MM.1S (cell line): ENCODE measurements at regions not wholly inside any gene's neighbourhood (a gene's known extent, or its start where the extent isn't known, plus 50 kb on each side); places are given as distances from the start of the nearest gene placed in this dataset.
"Not testable (repeated sequence)": the region's sequence is repeated elsewhere in the genome, so short reads cannot be mapped to it uniquely, and the experiment has no call there.

Experiments used
- DNase-seq: peaks from one replicate; pipeline ENCODE4 v3.0.0-alpha.2; 2015
- H2AFZ ChIP-seq: fragments of 300-600 bp; sonication (generic); 2 replicates; pipeline ENCODE4 v1.6.0; 2016; ENCODE audit warnings: antibody characterized with exemption, low read length
- H3F3A ChIP-seq: fragments of 300-600 bp; sonication (generic); 2 replicates; pipeline ENCODE4 v1.6.1; 2016; ENCODE audit warnings: mild to moderate bottlenecking, antibody characterized with exemption, low read length, moderate library complexity, mixed read lengths; ENCODE audit not compliant: insufficient read depth
- H3K27ac ChIP-seq: fragments of 300-600 bp; sonication (generic); 2 replicates; pipeline ENCODE4 v1.5.1; 2016; ENCODE audit warnings: mild to moderate bottlenecking, low read length
- H3K27me3 ChIP-seq: fragments of 300-600 bp; sonication (generic); replicated peaks from 2 replicates; pipeline ENCODE4 v1.6.0; 2016; ENCODE audit warnings: low read length; ENCODE audit not compliant: insufficient read depth
- H3K36me3 ChIP-seq: fragments of 300-600 bp; sonication (generic); replicated peaks from 2 replicates; pipeline ENCODE4 v1.6.1; 2016; ENCODE audit warnings: mild to moderate bottlenecking, low read length, mixed read lengths; ENCODE audit not compliant: insufficient read depth
- H3K4me1 ChIP-seq: fragments of 300-600 bp; sonication (generic); 2 replicates; pipeline ENCODE4 v1.6.1; 2016; ENCODE audit warnings: low read length, mixed read lengths
- H3K4me2 ChIP-seq: fragments of 300-600 bp; sonication (generic); 2 replicates; pipeline ENCODE4 v1.6.0; 2016; ENCODE audit warnings: low read depth, low read length
- H3K4me3 ChIP-seq: fragments of 300-600 bp; sonication (generic); 2 replicates; pipeline ENCODE4 v1.5.1; 2016; ENCODE audit warnings: low read length, mixed read lengths
- H3K79me2 ChIP-seq: fragments of 300-600 bp; sonication (generic); 2 replicates; pipeline ENCODE4 v1.6.1; 2016; ENCODE audit warnings: mixed run types, low read length, mixed read lengths
- H3K9ac ChIP-seq: fragments of 300-600 bp; sonication (generic); 2 replicates; pipeline ENCODE4 v1.6.1; 2016; ENCODE audit warnings: low read length, mixed read lengths
- H3K9me2 ChIP-seq: fragments of 300-600 bp; sonication (generic); replicated peaks from 2 replicates; pipeline ENCODE4 v1.6.1; 2016; ENCODE audit warnings: mild to moderate bottlenecking, low read length, mixed read lengths; ENCODE audit not compliant: insufficient read depth
- H3K9me3 ChIP-seq: fragments of 300-600 bp; sonication (generic); replicated peaks from 2 replicates; pipeline ENCODE4 v1.6.1; 2016; ENCODE audit warnings: mild to moderate bottlenecking, low read length, mixed read lengths; ENCODE audit not compliant: insufficient read depth
- H4K20me1 ChIP-seq: fragments of 300-600 bp; sonication (generic); 2 replicates; pipeline ENCODE4 v1.6.1; 2016; ENCODE audit warnings: mild to moderate bottlenecking, low read length, moderate library complexity, mixed read lengths; ENCODE audit not compliant: insufficient read depth
- EZH2 ChIP-seq: fragments of 300-600 bp; sonication (generic); optimal IDR thresholded peaks from 2 replicates; pipeline ENCODE3; 2017; ENCODE audit warnings: low read depth, mild to moderate bottlenecking, antibody characterized with exemption, low read length, mixed read lengths
- EZH2phosphoT487 ChIP-seq: fragments of 300-600 bp; sonication (generic); IDR thresholded peaks from 2 replicates; pipeline ENCODE4 v1.6.1; 2018; ENCODE audit warnings: antibody characterized with exemption, low read length
- TF ChIP-seq, protein P1 (sequence below): fragments of 300-600 bp; sonication (generic); IDR thresholded peaks from 2 replicates; pipeline ENCODE4 v1.5.1; 2016; ENCODE audit warnings: antibody characterized with exemption, low read length, mixed read lengths

DNA sequence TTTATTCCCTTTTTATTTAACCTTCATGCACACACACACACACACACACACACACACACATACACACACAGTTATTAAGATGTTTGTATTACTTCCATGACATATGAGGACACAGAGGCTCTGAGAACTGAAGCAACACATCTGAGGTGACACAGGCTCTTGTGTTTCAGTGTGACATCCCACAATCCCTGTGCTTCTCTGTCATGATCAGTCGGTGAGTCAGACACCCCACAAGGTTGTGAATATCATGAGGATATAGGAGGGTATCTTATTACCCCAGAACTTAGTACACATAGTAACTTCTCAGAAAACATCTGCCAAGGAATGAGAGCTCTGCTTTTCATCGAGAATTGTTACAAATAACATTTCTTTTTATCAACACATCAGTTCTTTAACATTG lies 459.3 kb downstream of the PLPP3 start:
- H2AFZ ChIP-seq, result no peak overlapping the region

DNA sequence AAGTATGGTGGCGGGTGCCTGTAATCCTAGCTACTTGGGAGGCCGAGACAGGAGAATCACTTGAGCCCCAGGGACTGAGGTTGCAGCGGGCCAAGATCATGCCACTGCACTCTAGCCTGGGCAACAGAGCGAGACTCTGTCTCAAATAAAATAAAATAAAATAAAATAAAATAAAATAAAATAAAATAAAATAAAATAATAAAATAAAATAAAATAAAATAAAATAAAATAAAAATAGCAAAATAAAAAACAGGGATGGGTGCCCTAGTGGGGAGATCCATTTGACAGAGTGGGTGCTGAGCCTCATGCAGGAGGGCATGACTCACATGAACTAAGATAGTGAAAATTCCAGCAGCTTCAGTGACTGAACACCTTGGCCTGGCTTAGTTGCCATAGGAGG lies 460.7 kb downstream of the PLPP3 start:
- H3K4me2 ChIP-seq, H3K27ac ChIP-seq, H2AFZ ChIP-seq, H3K9me3 ChIP-seq, H3K4me3 ChIP-seq, H3K27me3 ChIP-seq, DNase-seq, H4K20me1 ChIP-seq, H3K9ac ChIP-seq, H3K9me2 ChIP-seq, H3K79me2 ChIP-seq, H3K4me1 ChIP-seq, H3K36me3 ChIP-seq, H3F3A ChIP-seq: not testable (repeated sequence)

More for the DNA sequence above, 459.3 kb downstream of the PLPP3 start:
- H3K9me3 ChIP-seq, result no peaks in the 10 kb centered on the region
- no peaks in the 10 kb centered on the region for H3K79me2 ChIP-seq
- no peak overlapping the region for H3K9ac ChIP-seq
- H4K20me1 ChIP-seq, result no peaks in the 10 kb centered on the region
- H3F3A ChIP-seq, result no peaks in the 10 kb centered on the region
- no peak overlapping the region for H3K27ac ChIP-seq
- H3K36me3 ChIP-seq, result no peaks in the 10 kb centered on the region
- H3K27me3 ChIP-seq, result no peaks in the 10 kb centered on the region
- no peak overlapping the region for H3K4me3 ChIP-seq
- no peaks in the 10 kb centered on the region for H3K9me2 ChIP-seq
- TF ChIP-seq EZH2phosphoT487, result no peak
- no peak for TF ChIP-seq EZH2
- TF ChIP-seq, protein P1, sequence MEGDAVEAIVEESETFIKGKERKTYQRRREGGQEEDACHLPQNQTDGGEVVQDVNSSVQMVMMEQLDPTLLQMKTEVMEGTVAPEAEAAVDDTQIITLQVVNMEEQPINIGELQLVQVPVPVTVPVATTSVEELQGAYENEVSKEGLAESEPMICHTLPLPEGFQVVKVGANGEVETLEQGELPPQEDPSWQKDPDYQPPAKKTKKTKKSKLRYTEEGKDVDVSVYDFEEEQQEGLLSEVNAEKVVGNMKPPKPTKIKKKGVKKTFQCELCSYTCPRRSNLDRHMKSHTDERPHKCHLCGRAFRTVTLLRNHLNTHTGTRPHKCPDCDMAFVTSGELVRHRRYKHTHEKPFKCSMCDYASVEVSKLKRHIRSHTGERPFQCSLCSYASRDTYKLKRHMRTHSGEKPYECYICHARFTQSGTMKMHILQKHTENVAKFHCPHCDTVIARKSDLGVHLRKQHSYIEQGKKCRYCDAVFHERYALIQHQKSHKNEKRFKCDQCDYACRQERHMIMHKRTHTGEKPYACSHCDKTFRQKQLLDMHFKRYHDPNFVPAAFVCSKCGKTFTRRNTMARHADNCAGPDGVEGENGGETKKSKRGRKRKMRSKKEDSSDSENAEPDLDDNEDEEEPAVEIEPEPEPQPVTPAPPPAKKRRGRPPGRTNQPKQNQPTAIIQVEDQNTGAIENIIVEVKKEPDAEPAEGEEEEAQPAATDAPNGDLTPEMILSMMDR, result no peak
- no peak overlapping the region for H3K4me2 ChIP-seq
- no peaks in the 10 kb centered on the region for H3K4me1 ChIP-seq
- no peak for DNase-seq

DNA sequence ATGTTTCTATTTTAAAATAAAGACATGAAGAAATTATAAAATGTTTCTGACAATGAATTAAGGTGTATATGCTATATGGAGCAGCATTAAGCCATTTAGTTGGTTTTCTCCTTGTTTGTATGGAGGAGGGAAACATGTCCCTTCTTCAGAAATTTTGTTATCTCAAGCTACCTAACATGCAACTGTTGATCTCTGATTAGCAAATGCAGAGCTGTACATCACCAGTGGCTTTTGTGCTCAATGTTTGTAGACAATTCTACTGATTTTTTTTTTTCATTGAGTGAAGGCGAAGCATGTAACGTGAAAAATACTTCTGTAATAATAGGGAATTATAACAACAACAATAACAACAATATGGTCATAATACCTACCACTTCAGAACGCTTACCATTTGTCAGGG lies 463.7 kb downstream of the PLPP3 start:
- H3F3A ChIP-seq, result no peaks in the 10 kb centered on the region
- no peaks in the 10 kb centered on the region for H3K27me3 ChIP-seq
- no peak overlapping the region for H3K4me2 ChIP-seq
- H2AFZ ChIP-seq, result no peak overlapping the region
- DNase-seq, result no peak
- no peaks in the 10 kb centered on the region for H3K36me3 ChIP-seq
- no peaks in the 10 kb centered on the region for H3K9me3 ChIP-seq
- no peak overlapping the region for H3K9ac ChIP-seq
- H3K27ac ChIP-seq, result no peak overlapping the region
- no peak for TF ChIP-seq EZH2
- TF ChIP-seq EZH2phosphoT487, result no peak
- TF ChIP-seq, protein P1, result no peak
- H3K9me2 ChIP-seq, result no peaks in the 10 kb centered on the region
- no peaks in the 10 kb centered on the region for H3K4me1 ChIP-seq
- H3K4me3 ChIP-seq, result no peak overlapping the region
- no peaks in the 10 kb centered on the region for H3K79me2 ChIP-seq
- H4K20me1 ChIP-seq, result no peaks in the 10 kb centered on the region

DNA sequence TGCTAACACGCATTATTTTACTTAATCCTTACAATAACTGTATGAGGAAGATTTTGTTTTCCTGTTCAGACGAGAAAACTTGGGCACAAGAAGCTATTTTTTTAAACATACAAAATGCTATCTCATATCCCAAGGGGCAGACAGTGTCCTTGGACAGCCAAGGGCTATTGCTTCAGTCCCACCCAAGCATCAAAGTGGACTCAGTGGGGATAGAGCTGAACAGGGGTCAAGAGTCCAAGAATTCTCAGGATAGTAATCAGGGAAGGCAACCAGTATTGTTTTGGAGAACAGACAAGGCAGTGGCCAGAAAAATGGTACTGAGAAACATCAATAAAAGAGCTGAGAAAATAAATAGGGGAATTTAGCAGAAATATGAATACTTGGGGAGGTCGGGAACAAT lies 465.7 kb downstream of the PLPP3 start:
- no peaks in the 10 kb centered on the region for H3K79me2 ChIP-seq
- no peak overlapping the region for H2AFZ ChIP-seq
- no peaks in the 10 kb centered on the region for H3F3A ChIP-seq
- no peaks in the 10 kb centered on the region for H3K36me3 ChIP-seq
- no peaks in the 10 kb centered on the region for H4K20me1 ChIP-seq
- no peaks in the 10 kb centered on the region for H3K27me3 ChIP-seq
- H3K4me3 ChIP-seq, result no peak overlapping the region
- no peak overlapping the region for H3K4me2 ChIP-seq
- no peak overlapping the region for H3K27ac ChIP-seq
- no peak for DNase-seq
- H3K9me3 ChIP-seq, result no peaks in the 10 kb centered on the region
- H3K4me1 ChIP-seq, result no peaks in the 10 kb centered on the region
- H3K9me2 ChIP-seq, result no peaks in the 10 kb centered on the region
- H3K9ac ChIP-seq, result no peak overlapping the region
- TF ChIP-seq EZH2 (no peak), EZH2phosphoT487 (no peak)
- TF ChIP-seq, protein P1, result no peak
